GM21381 (cell line): ENCODE measurements at regions not wholly inside any gene's neighbourhood (a gene's known extent, or its start where the extent isn't known, plus 50 kb on each side); places are given as distances from the start of the nearest gene placed in this dataset.

ENCODE experiments used
- ATAC-seq: cut with Tn5 transposase; IDR thresholded peaks from one replicate; pipeline ENCODE4 v1.9.1; 2021; ENCODE audit warnings: mild to moderate bottlenecking, moderate library complexity; ENCODE audit not compliant: unreplicated experiment

- ATAC-seq = no peak
Measured at GRCh38 chr6:97572943-97573342, 289.9 kb upstream of the MMS22L start.

- no peak for ATAC-seq
Measured at GRCh38 chr6:97586344-97586743, 303.3 kb upstream of the MMS22L start.

GRCh38 chr6:97591955-97592354 lies 308.9 kb upstream of the MMS22L start:
- no peak for ATAC-seq

- ATAC-seq = no peak
Measured at GRCh38 chr6:97594844-97595243, 311.8 kb upstream of the MMS22L start.

GRCh38 chr6:97621111-97621510 lies 338.1 kb upstream of the MMS22L start:
- ATAC-seq = no peak

GRCh38 chr6:97626671-97627441 lies 343.8 kb upstream of the MMS22L start:
- ATAC-seq = no peak

- ATAC-seq = no peak
Measured at GRCh38 chr6:97629180-97629579, 346.2 kb upstream of the MMS22L start.

GRCh38 chr6:97630604-97631003 lies 347.6 kb upstream of the MMS22L start:
- no peak for ATAC-seq

GRCh38 chr6:97632341-97632740 lies 349.3 kb upstream of the MMS22L start:
- ATAC-seq = no peak

GRCh38 chr6:97639702-97640101 lies 356.7 kb upstream of the MMS22L start:
- no peak for ATAC-seq

GRCh38 chr6:97644353-97644752 lies 361.3 kb upstream of the MMS22L start:
- ATAC-seq = no peak

GRCh38 chr6:97645757-97646156 lies 362.7 kb upstream of the MMS22L start:
- no peak for ATAC-seq

- ATAC-seq = no peak
Measured at GRCh38 chr6:97653076-97653475, 370.1 kb upstream of the MMS22L start.

GRCh38 chr6:97653517-97653916 lies 370.5 kb upstream of the MMS22L start:
- ATAC-seq = no peak

GRCh38 chr6:97654674-97655073 lies 371.7 kb upstream of the MMS22L start:
- ATAC-seq = no peak

- no peak for ATAC-seq
Measured at GRCh38 chr6:97656236-97656635, 373.2 kb upstream of the MMS22L start.

GRCh38 chr6:97656706-97657350 lies 373.8 kb upstream of the MMS22L start:
- ATAC-seq = no peak

GRCh38 chr6:97658090-97658489 lies 375.1 kb upstream of the MMS22L start:
- no peak for ATAC-seq

GRCh38 chr6:97663252-97663651 lies 380.2 kb upstream of the MMS22L start:
- ATAC-seq = no peak

GRCh38 chr6:97665446-97665845 lies 382.4 kb upstream of the MMS22L start:
- ATAC-seq = no peak

GRCh38 chr6:97666889-97667288 lies 383.9 kb upstream of the MMS22L start:
- no peak for ATAC-seq

- peak; percentile 28 for ATAC-seq
Measured at GRCh38 chr6:97668716-97669115, 385.7 kb upstream of the MMS22L start.
